ENCODE measurements at regions not wholly inside any gene's neighbourhood (a gene's known extent, or its start where the extent isn't known, plus 50 kb on each side); places are given as distances from the start of the nearest gene placed in this dataset.

GRCh38 chr4:141304346-141304745, 83.7 kb downstream of the ZNF330 start:
- H3K4me1 Mint-ChIP-seq = no peaks in the 10 kb centered on the region
- DNase-seq (ENCODE audit: low spot score) = no peak
- H3K36me3 Mint-ChIP-seq = no peaks in the 10 kb centered on the region
- H3K4me3 Mint-ChIP-seq = no peak overlapping the region
- ChIA-PET CTCF (no interaction called here), POLR2A (no interaction called here)
- no peak for TF ChIP-seq SP1 (CRISPR knock-in tag; conservative IDR thresholded peaks at IDR 0.05)
- TF ChIP-seq FOXK1 (CRISPR knock-in tag; IDR thresholded peaks at IDR 0.05) = no peak
- no peak for TF ChIP-seq ZNF396 (CRISPR knock-in tag; IDR thresholded peaks at IDR 0.05; ENCODE audit: borderline replicate concordance)
- no peak for TF ChIP-seq ZNF671 (CRISPR knock-in tag; IDR thresholded peaks at IDR 0.05)
- TF ChIP-seq, protein P1, sequence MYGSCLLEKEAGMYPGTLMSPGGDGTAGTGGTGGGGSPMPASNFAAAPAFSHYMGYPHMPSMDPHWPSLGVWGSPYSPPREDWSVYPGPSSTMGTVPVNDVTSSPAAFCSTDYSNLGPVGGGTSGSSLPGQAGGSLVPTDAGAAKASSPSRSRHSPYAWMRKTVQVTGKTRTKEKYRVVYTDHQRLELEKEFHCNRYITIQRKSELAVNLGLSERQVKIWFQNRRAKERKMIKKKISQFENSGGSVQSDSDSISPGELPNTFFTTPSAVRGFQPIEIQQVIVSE (CRISPR knock-in tag; IDR thresholded peaks at IDR 0.05; ENCODE audit: borderline replicate concordance) = no peak
- TF ChIP-seq, protein P2, sequence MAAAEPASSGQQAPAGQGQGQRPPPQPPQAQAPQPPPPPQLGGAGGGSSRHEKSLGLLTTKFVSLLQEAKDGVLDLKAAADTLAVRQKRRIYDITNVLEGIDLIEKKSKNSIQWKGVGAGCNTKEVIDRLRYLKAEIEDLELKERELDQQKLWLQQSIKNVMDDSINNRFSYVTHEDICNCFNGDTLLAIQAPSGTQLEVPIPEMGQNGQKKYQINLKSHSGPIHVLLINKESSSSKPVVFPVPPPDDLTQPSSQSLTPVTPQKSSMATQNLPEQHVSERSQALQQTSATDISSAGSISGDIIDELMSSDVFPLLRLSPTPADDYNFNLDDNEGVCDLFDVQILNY (CRISPR knock-in tag; IDR thresholded peaks at IDR 0.05) = no peak
- no peak for TF ChIP-seq ZBTB21 (CRISPR knock-in tag; IDR thresholded peaks at IDR 0.05; ENCODE audit: borderline replicate concordance)
- TF ChIP-seq, protein P3, sequence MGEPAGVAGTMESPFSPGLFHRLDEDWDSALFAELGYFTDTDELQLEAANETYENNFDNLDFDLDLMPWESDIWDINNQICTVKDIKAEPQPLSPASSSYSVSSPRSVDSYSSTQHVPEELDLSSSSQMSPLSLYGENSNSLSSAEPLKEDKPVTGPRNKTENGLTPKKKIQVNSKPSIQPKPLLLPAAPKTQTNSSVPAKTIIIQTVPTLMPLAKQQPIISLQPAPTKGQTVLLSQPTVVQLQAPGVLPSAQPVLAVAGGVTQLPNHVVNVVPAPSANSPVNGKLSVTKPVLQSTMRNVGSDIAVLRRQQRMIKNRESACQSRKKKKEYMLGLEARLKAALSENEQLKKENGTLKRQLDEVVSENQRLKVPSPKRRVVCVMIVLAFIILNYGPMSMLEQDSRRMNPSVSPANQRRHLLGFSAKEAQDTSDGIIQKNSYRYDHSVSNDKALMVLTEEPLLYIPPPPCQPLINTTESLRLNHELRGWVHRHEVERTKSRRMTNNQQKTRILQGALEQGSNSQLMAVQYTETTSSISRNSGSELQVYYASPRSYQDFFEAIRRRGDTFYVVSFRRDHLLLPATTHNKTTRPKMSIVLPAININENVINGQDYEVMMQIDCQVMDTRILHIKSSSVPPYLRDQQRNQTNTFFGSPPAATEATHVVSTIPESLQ (CRISPR knock-in tag; IDR thresholded peaks at IDR 0.05) = no peak
- TF ChIP-seq, protein P4, sequence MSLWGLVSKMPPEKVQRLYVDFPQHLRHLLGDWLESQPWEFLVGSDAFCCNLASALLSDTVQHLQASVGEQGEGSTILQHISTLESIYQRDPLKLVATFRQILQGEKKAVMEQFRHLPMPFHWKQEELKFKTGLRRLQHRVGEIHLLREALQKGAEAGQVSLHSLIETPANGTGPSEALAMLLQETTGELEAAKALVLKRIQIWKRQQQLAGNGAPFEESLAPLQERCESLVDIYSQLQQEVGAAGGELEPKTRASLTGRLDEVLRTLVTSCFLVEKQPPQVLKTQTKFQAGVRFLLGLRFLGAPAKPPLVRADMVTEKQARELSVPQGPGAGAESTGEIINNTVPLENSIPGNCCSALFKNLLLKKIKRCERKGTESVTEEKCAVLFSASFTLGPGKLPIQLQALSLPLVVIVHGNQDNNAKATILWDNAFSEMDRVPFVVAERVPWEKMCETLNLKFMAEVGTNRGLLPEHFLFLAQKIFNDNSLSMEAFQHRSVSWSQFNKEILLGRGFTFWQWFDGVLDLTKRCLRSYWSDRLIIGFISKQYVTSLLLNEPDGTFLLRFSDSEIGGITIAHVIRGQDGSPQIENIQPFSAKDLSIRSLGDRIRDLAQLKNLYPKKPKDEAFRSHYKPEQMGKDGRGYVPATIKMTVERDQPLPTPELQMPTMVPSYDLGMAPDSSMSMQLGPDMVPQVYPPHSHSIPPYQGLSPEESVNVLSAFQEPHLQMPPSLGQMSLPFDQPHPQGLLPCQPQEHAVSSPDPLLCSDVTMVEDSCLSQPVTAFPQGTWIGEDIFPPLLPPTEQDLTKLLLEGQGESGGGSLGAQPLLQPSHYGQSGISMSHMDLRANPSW (CRISPR knock-in tag; conservative IDR thresholded peaks at IDR 0.05; ENCODE audit: low read depth) = no peak
- TF ChIP-seq MXD4 (CRISPR knock-in tag; IDR thresholded peaks at IDR 0.05; ENCODE audit: borderline replicate concordance) = no peak
- no peak for TF ChIP-seq IRF2 (CRISPR knock-in tag; IDR thresholded peaks at IDR 0.05; ENCODE audit: borderline replicate concordance, low read depth)
- no peak for TF ChIP-seq ZNF232 (CRISPR knock-in tag; IDR thresholded peaks at IDR 0.05)
- TF ChIP-seq RORB (CRISPR knock-in tag; IDR thresholded peaks at IDR 0.05) = no peak
- TF ChIP-seq NR2C2 (CRISPR knock-in tag; IDR thresholded peaks at IDR 0.05) = no peak
- TF ChIP-seq JUN (CRISPR knock-in tag; IDR thresholded peaks at IDR 0.05) = no peak
- TF ChIP-seq, protein P5, sequence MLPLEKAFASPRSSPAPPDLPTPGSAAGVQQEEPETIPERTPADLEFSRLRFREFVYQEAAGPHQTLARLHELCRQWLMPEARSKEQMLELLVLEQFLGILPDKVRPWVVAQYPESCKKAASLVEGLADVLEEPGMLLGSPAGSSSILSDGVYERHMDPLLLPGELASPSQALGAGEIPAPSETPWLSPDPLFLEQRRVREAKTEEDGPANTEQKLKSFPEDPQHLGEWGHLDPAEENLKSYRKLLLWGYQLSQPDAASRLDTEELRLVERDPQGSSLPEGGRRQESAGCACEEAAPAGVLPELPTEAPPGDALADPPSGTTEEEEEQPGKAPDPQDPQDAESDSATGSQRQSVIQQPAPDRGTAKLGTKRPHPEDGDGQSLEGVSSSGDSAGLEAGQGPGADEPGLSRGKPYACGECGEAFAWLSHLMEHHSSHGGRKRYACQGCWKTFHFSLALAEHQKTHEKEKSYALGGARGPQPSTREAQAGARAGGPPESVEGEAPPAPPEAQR (CRISPR knock-in tag; IDR thresholded peaks at IDR 0.05) = no peak
- no peak for TF ChIP-seq TEAD1 (CRISPR knock-in tag; IDR thresholded peaks at IDR 0.05)
- no peak overlapping the region for H3K27ac Mint-ChIP-seq
- H3K27me3 Mint-ChIP-seq (ENCODE audit: low read depth) = no peaks in the 10 kb centered on the region
- no peak for ATAC-seq
- no peaks in the 10 kb centered on the region for H3K9me3 Mint-ChIP-seq

GRCh38 chr4:141306331-141306730, 85.6 kb downstream of the ZNF330 start:
- Mint-ChIP-seq H3K4me3 (no peak overlapping the region), H3K27ac (no peak overlapping the region), H3K27me3 (ENCODE audit: low read depth) (no peaks in the 10 kb centered on the region), H3K36me3 (no peaks in the 10 kb centered on the region), H3K4me1 (no peaks in the 10 kb centered on the region), H3K9me3 (no peaks in the 10 kb centered on the region)
- POLR2A ChIA-PET = no interaction called here
- CTCF ChIA-PET = interaction anchor here (1.3 kb wide), 1 partner anchor 348 kb away, joined by 6 read pairs; no protein-coding TSS in a partner anchor
- no peak for DNase-seq (ENCODE audit: low spot score)
- no peak for ATAC-seq
- TF ChIP-seq ETV6 (CRISPR knock-in tag; IDR thresholded peaks at IDR 0.05) (no peak), FOXK1 (CRISPR knock-in tag; IDR thresholded peaks at IDR 0.05) (no peak), NR2C2 (CRISPR knock-in tag; IDR thresholded peaks at IDR 0.05) (no peak), NR1H2 (CRISPR knock-in tag; IDR thresholded peaks at IDR 0.05) (no peak), HMGA2 (CRISPR knock-in tag; IDR thresholded peaks at IDR 0.05) (no peak), JUN (CRISPR knock-in tag; IDR thresholded peaks at IDR 0.05) (no peak), ERG (CRISPR knock-in tag; IDR thresholded peaks at IDR 0.05) (no peak), FOXP1 (CRISPR knock-in tag; IDR thresholded peaks at IDR 0.05; ENCODE audit: borderline replicate concordance) (no peak), NFE2L1 (CRISPR knock-in tag; IDR thresholded peaks at IDR 0.05) (no peak), ZNF232 (CRISPR knock-in tag; IDR thresholded peaks at IDR 0.05) (no peak), IRF2 (CRISPR knock-in tag; IDR thresholded peaks at IDR 0.05; ENCODE audit: borderline replicate concordance, low read depth) (no peak), TEAD1 (CRISPR knock-in tag; IDR thresholded peaks at IDR 0.05) (no peak)
- TF ChIP-seq, protein P6, sequence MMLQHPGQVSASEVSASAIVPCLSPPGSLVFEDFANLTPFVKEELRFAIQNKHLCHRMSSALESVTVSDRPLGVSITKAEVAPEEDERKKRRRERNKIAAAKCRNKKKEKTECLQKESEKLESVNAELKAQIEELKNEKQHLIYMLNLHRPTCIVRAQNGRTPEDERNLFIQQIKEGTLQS (CRISPR knock-in tag; conservative IDR thresholded peaks at IDR 0.05) = no peak
- TF ChIP-seq, protein P2 (CRISPR knock-in tag; IDR thresholded peaks at IDR 0.05) = no peak

Measured in WTC11 (cell line).